Heart left ventricle (tissue), 16 donors: ENCODE measurements at regions not wholly inside any gene's neighbourhood (a gene's known extent, or its start where the extent isn't known, plus 50 kb on each side); places are given as distances from the start of the nearest gene placed in this dataset.
"Not testable (repeated sequence)": the region's sequence is repeated elsewhere in the genome, so short reads cannot be mapped to it uniquely, and the experiment has no call there.

Experiments
- ATAC-seq, 4 donors: fragments of 200-7000 bp; cut with Tn5 transposase; one replicate each; pipeline ENCODE4 v1.9.1; 2020 to 2022; ENCODE audit warnings: moderate library complexity in 4 of 4, mild to moderate bottlenecking in 3 of 4, moderate number of reproducible peaks in 1 of 4
- DNase-seq, 5 donors: peaks; one replicate each; pipeline ENCODE4 v3.0.0-alpha.2; 2020
- H3K27ac ChIP-seq, 12 donors: fragments of 200-600 bp; sonication (generic) in 4 of 12; one replicate each; pipeline versions ENCODE4 v1.5.0 to v1.8.0; 2016 to 2022; ENCODE audit warnings: mild to moderate bottlenecking in 2 of 12
- H3K27me3 ChIP-seq, 9 donors: fragments of 200-600 bp; sonication (generic) in 2 of 9; one replicate each; pipeline versions ENCODE4 v1.5.1 to v1.8.0; 2016 to 2022; ENCODE audit warnings: mild to moderate bottlenecking in 3 of 9
- H3K36me3 ChIP-seq, 9 donors: fragments of 200-600 bp; sonication (generic) in 2 of 9; one replicate each; pipeline versions ENCODE4 v1.5.0 to v1.8.0; 2018 to 2022; ENCODE audit warnings: mild to moderate bottlenecking in 2 of 9
- H3K4me1 ChIP-seq, 12 donors: fragments of 200-600 bp; sonication (generic) in 4 of 12; one replicate each; pipeline versions ENCODE4 v1.5.0 to v1.8.0; 2016 to 2022; ENCODE audit warnings: mild to moderate bottlenecking in 3 of 12
- H3K4me3 ChIP-seq, 12 donors: fragments of 200-600 bp; sonication (generic) in 4 of 12; one replicate each; pipeline versions ENCODE4 v1.5.0 to v1.8.0; 2017 to 2022; ENCODE audit warnings: mild to moderate bottlenecking in 9 of 12, moderate library complexity in 4 of 12
- H3K9me3 ChIP-seq, 12 donors: fragments of 200-600 bp; sonication (generic) in 4 of 12; one replicate each; pipeline versions ENCODE4 v1.5.0 to v1.8.0; 2016 to 2022; ENCODE audit warnings: mild to moderate bottlenecking in 1 of 12
- CTCF ChIP-seq, 12 donors: fragments of 200-600 bp; sonication (generic) in 4 of 12; IDR thresholded peaks; one replicate each; pipeline versions ENCODE4 v1.5.0 to v1.8.0; 2018 to 2022; ENCODE audit warnings: antibody characterized with exemption in 12 of 12, mild to moderate bottlenecking in 5 of 12
- POLR2A ChIP-seq, 2 donors: fragments of 450-650 bp; IDR thresholded peaks; one replicate each; pipeline ENCODE4 v1.6.1; 2017; ENCODE audit warnings: antibody characterized with exemption in 2 of 2, mild to moderate bottlenecking in 2 of 2, moderate library complexity in 2 of 2
- WGBS, 4 donors: extraction: QIAGEN DNeasy Blood & Tissue Kit in 2 of 4; methylation state at CpG; one replicate each; pipeline versions ENCODE4 v1.1.5 to v1.1.7; 2013 to 2018; 5-methylcytosine and 5-hydroxymethylcytosine counted together
- intact Hi-C, 10 donors: fragments of 100-400 bp; cut with DNase I; formaldehyde crosslinking; loops; one replicate each; pipeline versions ENCODE4 v1.11.1 to v1.14.2; 2022
- donor health status: ischemic (EF 13 %, LVEDD 7.1; RV severe dilation, severe dysfunction).
- donor health status: healthy with polysubstance abuse.
- donor health status: DM: no; HTN: yes; CAD: no.
- donor health status: DM: no; HTN: no; CAD: no.
- donor health status: ischemic (EF 25% LVEDD 6.9; RV normal size, moderate dysfunction).
- donor health status: ischemic (EF 25% LVEDD 5.7; RV mildly dilated, moderate dysfunction).
- donor health status: healthy.
- donor health status: DM: yes; HTN: yes; CAD: no.
- donor health status: ischemic (EF 35%, LVEDD 5.7; RV mildly dilated, moderate dysfunction).
- donor health status: nonischemic (EF 11% LVEDD 7.7; RV severe dilation, severe dysfunction).
- donor health status: DM: yes; HTN: yes; CAD: no.
- donor health status: PGD.
- donor health status: ischemic (EF 29% LVEDD 5.4; RV normal size, mild dysfunction).
- donor health status: nonischemic (EF 23%, LVEDD 6.1; RV moderate dilation, normal function).

- ATAC-seq (no peak), DNase-seq (no peak)
- H3K27ac ChIP-seq, result no peak overlapping the region
- WGBS, 4 donors, result 57 to 74% (median 65%) methylated on average over 2 of the region's 2 CpGs
- H3K27me3 ChIP-seq, result peaks cover 0 to 7% (median 0%) of the 10 kb centered on the region in 9 donors
- no peaks in the 10 kb centered on the region for H3K36me3 ChIP-seq
- H3K9me3 ChIP-seq, result no peaks in the 10 kb centered on the region
- no peak for TF ChIP-seq CTCF (IDR thresholded peaks at IDR 0.05)
- no peak for TF ChIP-seq POLR2A (IDR thresholded peaks at IDR 0.05)
- H3K4me1 ChIP-seq, result no peaks in the 10 kb centered on the region
- H3K4me3 ChIP-seq, result no peak overlapping the region
- intact Hi-C loops, result no loop called here
Measured at GRCh38 chr14:59046746-59047145, 141.7 kb upstream of the DAAM1 start.

GRCh38 chr14:59055006-59055405 lies 133.5 kb upstream of the DAAM1 start:
- DNase-seq, result no peak
- intact Hi-C loops, result loop anchor here in 9 of 10 donors (1.0 to 10.0 kb wide), 7 partner anchors 414 to 554 kb away; partner anchors contain the start of gene DACT1 (in 4 of the 9)
- H3K27me3 ChIP-seq, result peaks cover 0 to 7% (median 0%) of the 10 kb centered on the region in 9 donors
- 64 to 79% (median 74%) methylated on average over 1 of the region's 1 CpG for WGBS, 4 donors
- no peak overlapping the region for H3K27ac ChIP-seq
- TF ChIP-seq POLR2A (IDR thresholded peaks at IDR 0.05) (no peak), CTCF (IDR thresholded peaks at IDR 0.05) (no peak)
- no peak for ATAC-seq
- H3K4me3 ChIP-seq, result no peak overlapping the region
- no peaks in the 10 kb centered on the region for H3K36me3 ChIP-seq
- H3K9me3 ChIP-seq, result no peaks in the 10 kb centered on the region
- no peaks in the 10 kb centered on the region for H3K4me1 ChIP-seq

- Histone ChIP-seq H3K27ac (no peak overlapping the region), H3K4me1 (no peaks in the 10 kb centered on the region), H3K9me3 (no peaks in the 10 kb centered on the region), H3K27me3 (peaks cover 0 to 5% (median 0%) of the 10 kb centered on the region in 9 donors), H3K36me3 (no peaks in the 10 kb centered on the region), H3K4me3 (no peak overlapping the region)
- DNase-seq (peak in 1 of 5 donors; percentile 12), ATAC-seq (peak in 3 of 4 donors; percentile 55 to 70 (median 58))
- intact Hi-C loops, result loop anchor here in 9 of 10 donors (1.0 to 10.0 kb wide), 7 partner anchors 415 to 554 kb away; partner anchors contain the start of gene DACT1 (in 4 of the 9)
- TF ChIP-seq POLR2A (IDR thresholded peaks at IDR 0.05) (no peak), CTCF (IDR thresholded peaks at IDR 0.05) (peak; percentile 49 to 84 (median 70))
Measured at GRCh38 chr14:59055439-59056045, 132.9 kb upstream of the DAAM1 start.

- WGBS, 4 donors, result 61 to 63% (median 62%) methylated on average over 2 of the region's 2 CpGs
- Histone ChIP-seq H3K36me3 (no peaks in the 10 kb centered on the region), H3K4me3 (no peak overlapping the region), H3K9me3 (peaks cover 0 to 9% (median 0%) of the 10 kb centered on the region in 12 donors), H3K27ac (no peak overlapping the region), H3K27me3 (no peaks in the 10 kb centered on the region), H3K4me1 (no peaks in the 10 kb centered on the region)
- no peak for DNase-seq
- intact Hi-C loops, result loop anchor here in 7 of 10 donors (1.0 to 10.0 kb wide), 4 partner anchors 423 to 556 kb away; partner anchors contain the start of gene DACT1 (in 4 of the 7)
- no peak for ATAC-seq
- TF ChIP-seq POLR2A (IDR thresholded peaks at IDR 0.05) (no peak), CTCF (IDR thresholded peaks at IDR 0.05) (no peak)
Measured at GRCh38 chr14:59057551-59057950, 130.9 kb upstream of the DAAM1 start.

- intact Hi-C loops, result loop anchor here in 6 of 10 donors (5.0 to 10.0 kb wide), 3 partner anchors 424 to 556 kb away; partner anchors contain the start of gene DACT1 (in 4 of the 6)
- not testable (repeated sequence) for ATAC-seq
Measured at GRCh38 chr14:59058776-59059175, 129.7 kb upstream of the DAAM1 start.

More at GRCh38 chr14:59058776-59059175, 129.7 kb upstream of the DAAM1 start:
- WGBS, 4 donors, result 86 to 94% (median 92%) methylated on average over 8 to 29 of the region's 30 CpGs
- H3K4me1 ChIP-seq, H3K36me3 ChIP-seq, H3K27ac ChIP-seq, H3K27me3 ChIP-seq, H3K4me3 ChIP-seq: not testable (repeated sequence)
- peaks cover 0 to 21% (median 7%) of the 10 kb centered on the region in 12 donors for H3K9me3 ChIP-seq
- peak in 1 of 5 donors; percentile 47 for DNase-seq
